ENCODE measurements at regions not wholly inside any gene's neighbourhood (a gene's known extent, or its start where the extent isn't known, plus 50 kb on each side); places are given as distances from the start of the nearest gene placed in this dataset.
"Not testable (repeated sequence)": the region's sequence is repeated elsewhere in the genome, so short reads cannot be mapped to it uniquely, and the experiment has no call there.

DNA sequence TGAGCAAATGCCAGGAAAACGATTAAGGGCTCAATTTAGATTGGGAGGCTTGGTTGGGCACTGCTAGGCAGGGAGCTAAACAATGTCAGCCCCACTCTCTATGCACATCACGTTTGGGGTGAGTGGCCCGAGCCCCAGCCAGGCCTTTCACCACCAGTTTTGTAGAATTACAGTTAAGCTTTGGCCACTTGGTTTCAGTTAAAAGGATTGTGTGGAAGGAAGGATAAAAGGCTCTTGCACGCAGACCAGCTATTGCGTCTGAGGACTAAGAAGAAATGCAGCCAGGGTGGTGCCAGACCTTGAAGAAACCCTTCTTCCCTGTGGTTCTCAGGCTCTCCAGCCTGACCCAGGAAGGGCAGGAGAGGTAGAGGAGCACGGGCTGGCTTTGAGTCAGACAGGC lies 125.3 kb upstream of the SLC44A1 start:
- no peak overlapping the region for H2AFZ ChIP-seq
- H3K4me2 ChIP-seq (ENCODE audit: low read length), result no peak overlapping the region
- H3K9me3 ChIP-seq (ENCODE audit: control insufficient read depth, low read length), result no peaks in the 10 kb centered on the region
- H3K79me2 ChIP-seq, result no peaks in the 10 kb centered on the region
- H3K4me3 ChIP-seq (ENCODE audit: low read depth, low read length), result no peak overlapping the region
- no peak overlapping the region for H3K27ac ChIP-seq
- no peak overlapping the region for H3K9ac ChIP-seq
- no peaks in the 10 kb centered on the region for H3K27me3 ChIP-seq (ENCODE audit: control insufficient read depth, insufficient read depth, low read length)
- H3K36me3 ChIP-seq (ENCODE audit: control insufficient read depth, insufficient read depth, low read length), result no peaks in the 10 kb centered on the region
- no peaks in the 10 kb centered on the region for H3K4me1 ChIP-seq
- TF ChIP-seq, protein P1, sequence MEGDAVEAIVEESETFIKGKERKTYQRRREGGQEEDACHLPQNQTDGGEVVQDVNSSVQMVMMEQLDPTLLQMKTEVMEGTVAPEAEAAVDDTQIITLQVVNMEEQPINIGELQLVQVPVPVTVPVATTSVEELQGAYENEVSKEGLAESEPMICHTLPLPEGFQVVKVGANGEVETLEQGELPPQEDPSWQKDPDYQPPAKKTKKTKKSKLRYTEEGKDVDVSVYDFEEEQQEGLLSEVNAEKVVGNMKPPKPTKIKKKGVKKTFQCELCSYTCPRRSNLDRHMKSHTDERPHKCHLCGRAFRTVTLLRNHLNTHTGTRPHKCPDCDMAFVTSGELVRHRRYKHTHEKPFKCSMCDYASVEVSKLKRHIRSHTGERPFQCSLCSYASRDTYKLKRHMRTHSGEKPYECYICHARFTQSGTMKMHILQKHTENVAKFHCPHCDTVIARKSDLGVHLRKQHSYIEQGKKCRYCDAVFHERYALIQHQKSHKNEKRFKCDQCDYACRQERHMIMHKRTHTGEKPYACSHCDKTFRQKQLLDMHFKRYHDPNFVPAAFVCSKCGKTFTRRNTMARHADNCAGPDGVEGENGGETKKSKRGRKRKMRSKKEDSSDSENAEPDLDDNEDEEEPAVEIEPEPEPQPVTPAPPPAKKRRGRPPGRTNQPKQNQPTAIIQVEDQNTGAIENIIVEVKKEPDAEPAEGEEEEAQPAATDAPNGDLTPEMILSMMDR (IDR thresholded peaks at IDR 0.05), result no peak

DNA sequence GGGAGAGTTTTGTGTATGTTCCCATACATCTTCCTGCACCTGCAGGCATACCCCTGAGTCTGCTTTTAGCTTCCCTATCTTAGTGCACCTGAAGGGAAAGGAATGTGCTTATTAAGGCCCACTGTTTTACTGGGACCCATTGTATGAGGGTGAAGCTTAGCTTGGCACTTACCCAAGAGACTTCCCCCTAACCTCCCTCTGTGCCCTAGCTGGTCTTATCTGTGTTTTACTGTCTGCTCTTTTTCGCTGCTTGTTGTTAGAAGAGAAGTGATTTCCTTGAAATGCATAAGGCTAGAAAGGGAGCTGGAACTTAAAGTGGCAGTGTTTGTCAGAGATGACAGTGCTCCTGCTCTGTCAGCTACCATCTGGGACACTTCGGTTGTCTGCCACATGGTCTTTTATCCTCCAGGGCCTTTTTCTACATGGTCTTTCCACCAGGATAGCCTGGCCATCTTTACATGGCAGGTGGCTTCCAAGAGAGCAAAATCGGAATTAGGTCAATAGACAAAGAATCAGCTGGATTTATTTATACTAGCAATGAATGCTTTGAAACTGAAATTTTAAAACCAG lies 122.5 kb upstream of the SLC44A1 start:
- Histone ChIP-seq H3K4me1 (no peaks in the 10 kb centered on the region), H3K9ac (no peak overlapping the region), H3K79me2 (no peaks in the 10 kb centered on the region), H3K36me3 (ENCODE audit: control insufficient read depth, insufficient read depth, low read length) (no peaks in the 10 kb centered on the region), H2AFZ (no peak overlapping the region), H3K4me2 (ENCODE audit: low read length) (no peak overlapping the region), H3K4me3 (ENCODE audit: low read depth, low read length) (no peak overlapping the region), H3K27me3 (ENCODE audit: control insufficient read depth, insufficient read depth, low read length) (no peaks in the 10 kb centered on the region), H3K27ac (no peak overlapping the region), H3K9me3 (ENCODE audit: control insufficient read depth, low read length) (no peaks in the 10 kb centered on the region)
- TF ChIP-seq, protein P1 (IDR thresholded peaks at IDR 0.05), result no peak

DNA sequence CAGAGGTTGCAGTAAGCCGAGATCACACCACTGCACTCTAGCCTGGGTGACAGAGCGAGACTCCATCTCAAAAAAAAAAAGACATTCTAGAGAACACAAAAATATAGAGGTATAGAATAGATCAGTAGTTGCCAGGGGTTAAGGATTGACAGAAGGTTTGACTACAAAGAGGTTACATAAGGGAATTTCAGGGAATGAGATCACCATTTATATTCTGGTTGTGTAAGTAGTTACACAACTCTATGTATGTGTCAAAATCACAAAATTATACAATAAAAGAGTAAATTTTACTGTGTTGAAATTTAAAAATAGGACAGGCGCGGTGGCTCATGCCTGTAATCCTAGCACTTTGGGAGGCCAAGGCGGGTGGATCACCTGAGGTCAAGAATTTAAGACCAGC lies 119.9 kb upstream of the SLC44A1 start:
- H3K27ac ChIP-seq; H3K9me3 ChIP-seq (ENCODE audit: control insufficient read depth, low read length); H3K9ac ChIP-seq; H3K27me3 ChIP-seq (ENCODE audit: control insufficient read depth, insufficient read depth, low read length); H2AFZ ChIP-seq; H3K36me3 ChIP-seq (ENCODE audit: control insufficient read depth, insufficient read depth, low read length); H3K4me2 ChIP-seq (ENCODE audit: low read length); H3K4me1 ChIP-seq; H3K79me2 ChIP-seq; H3K4me3 ChIP-seq (ENCODE audit: low read depth, low read length): not testable (repeated sequence)

DNA sequence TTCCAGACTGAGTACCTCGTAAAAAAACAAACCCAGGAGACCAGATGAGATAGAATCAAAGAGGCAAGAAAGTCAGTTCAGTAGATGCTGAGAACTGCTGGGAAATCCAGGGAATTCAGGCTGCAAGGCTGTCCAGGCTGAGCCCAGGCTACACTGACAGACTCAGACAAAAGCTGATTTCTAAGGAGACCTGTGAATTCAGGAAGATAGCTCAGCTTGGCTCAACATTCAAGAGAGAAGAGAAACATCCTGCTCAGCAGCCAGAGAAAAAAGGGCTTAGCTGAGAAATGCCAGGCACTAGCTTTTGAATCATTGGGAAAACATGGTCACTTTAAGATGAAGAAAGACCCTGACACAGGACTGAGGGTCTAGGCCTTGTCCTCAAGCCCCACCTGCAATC lies 118.2 kb upstream of the SLC44A1 start:
- Histone ChIP-seq H3K4me2 (ENCODE audit: low read length) (no peak overlapping the region), H3K36me3 (ENCODE audit: control insufficient read depth, insufficient read depth, low read length) (no peaks in the 10 kb centered on the region), H3K4me1 (no peaks in the 10 kb centered on the region), H3K4me3 (ENCODE audit: low read depth, low read length) (no peak overlapping the region), H3K27me3 (ENCODE audit: control insufficient read depth, insufficient read depth, low read length) (no peaks in the 10 kb centered on the region), H3K27ac (no peak overlapping the region), H3K9ac (no peak overlapping the region), H2AFZ (no peak overlapping the region), H3K79me2 (no peaks in the 10 kb centered on the region), H3K9me3 (ENCODE audit: control insufficient read depth, low read length) (no peaks in the 10 kb centered on the region)
- TF ChIP-seq, protein P1 (IDR thresholded peaks at IDR 0.05), result no peak

DNA sequence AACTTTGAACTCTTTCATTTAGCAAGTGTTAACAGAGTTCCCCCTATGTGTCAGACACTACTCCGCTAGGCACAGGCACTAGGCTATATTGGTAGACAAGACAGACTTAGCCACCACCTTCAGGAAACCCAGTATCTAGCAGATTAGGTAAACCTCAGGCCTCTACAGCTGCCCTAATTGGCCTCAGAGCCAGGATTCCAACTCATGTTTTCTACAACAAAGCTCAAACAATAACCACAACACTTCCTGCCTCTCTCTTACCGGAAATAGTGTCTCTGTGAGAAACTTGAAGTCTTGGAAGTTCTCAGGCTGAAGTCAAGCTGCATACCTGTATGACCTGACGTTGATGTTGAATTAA lies 116.6 kb upstream of the SLC44A1 start:
- Histone ChIP-seq H2AFZ (no peak overlapping the region), H3K27ac (no peak overlapping the region), H3K4me1 (no peaks in the 10 kb centered on the region)

More for the DNA sequence above, 116.6 kb upstream of the SLC44A1 start:
- no peak overlapping the region for H3K4me2 ChIP-seq (ENCODE audit: low read length)
- H3K27me3 ChIP-seq (ENCODE audit: control insufficient read depth, insufficient read depth, low read length), result no peaks in the 10 kb centered on the region
- H3K79me2 ChIP-seq, result no peaks in the 10 kb centered on the region
- TF ChIP-seq, protein P1 (IDR thresholded peaks at IDR 0.05), result no peak
- no peaks in the 10 kb centered on the region for H3K9me3 ChIP-seq (ENCODE audit: control insufficient read depth, low read length)
- no peaks in the 10 kb centered on the region for H3K36me3 ChIP-seq (ENCODE audit: control insufficient read depth, insufficient read depth, low read length)
- no peak overlapping the region for H3K4me3 ChIP-seq (ENCODE audit: low read depth, low read length)
- no peak overlapping the region for H3K9ac ChIP-seq

Measured in parathyroid adenoma (tissue), 2 donors.